HG02943 (cell line): ENCODE measurements at regions not wholly inside any gene's neighbourhood (a gene's known extent, or its start where the extent isn't known, plus 50 kb on each side); places are given as distances from the start of the nearest gene placed in this dataset.

Experiments used
- ATAC-seq: cut with Tn5 transposase; IDR thresholded peaks from one replicate; pipeline ENCODE4 v1.9.1; 2021; ENCODE audit warnings: mild to moderate bottlenecking, low read depth, moderate library complexity; ENCODE audit not compliant: unreplicated experiment

DNA sequence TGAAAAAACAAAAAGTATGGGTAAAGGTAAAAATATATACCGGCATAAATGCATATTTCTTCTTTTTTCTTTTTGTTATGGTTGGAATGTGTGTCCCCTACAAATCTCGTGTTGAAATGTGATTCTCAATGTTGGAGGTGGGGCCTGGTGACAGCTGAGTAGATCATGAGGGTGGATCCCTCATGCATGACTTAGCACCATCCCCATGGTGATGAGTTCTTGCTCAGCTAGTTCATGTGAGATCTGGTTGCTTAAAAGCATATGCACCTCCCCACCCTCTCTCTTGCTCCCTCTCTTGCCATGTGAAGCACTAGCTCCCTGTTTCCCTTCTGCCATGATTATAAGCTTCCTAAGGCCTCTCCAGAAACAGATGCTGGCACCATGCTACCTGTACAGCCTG lies 93.3 kb downstream of the HYCC1 start:
- ATAC-seq: no peak

DNA sequence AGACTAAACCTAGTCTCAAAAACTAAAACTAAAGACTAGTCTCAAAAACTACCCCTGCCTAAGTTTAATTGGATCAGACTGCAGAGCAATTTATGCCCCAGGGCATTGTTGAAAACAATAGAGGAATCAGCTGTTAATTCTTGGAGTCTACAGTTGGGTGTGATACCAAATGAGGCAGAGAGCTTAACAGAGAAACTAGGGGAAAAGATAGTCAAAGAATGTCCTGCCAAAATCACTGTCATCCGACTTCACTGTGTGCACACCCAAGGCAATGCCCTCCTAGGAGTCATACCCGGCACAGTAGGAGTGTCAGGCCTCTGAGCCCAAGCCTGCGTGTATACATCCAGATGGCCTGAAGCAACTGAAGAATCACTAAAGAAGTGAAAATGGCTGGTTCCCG lies 90.5 kb upstream of the TOMM7 start:
- ATAC-seq: no peak

DNA sequence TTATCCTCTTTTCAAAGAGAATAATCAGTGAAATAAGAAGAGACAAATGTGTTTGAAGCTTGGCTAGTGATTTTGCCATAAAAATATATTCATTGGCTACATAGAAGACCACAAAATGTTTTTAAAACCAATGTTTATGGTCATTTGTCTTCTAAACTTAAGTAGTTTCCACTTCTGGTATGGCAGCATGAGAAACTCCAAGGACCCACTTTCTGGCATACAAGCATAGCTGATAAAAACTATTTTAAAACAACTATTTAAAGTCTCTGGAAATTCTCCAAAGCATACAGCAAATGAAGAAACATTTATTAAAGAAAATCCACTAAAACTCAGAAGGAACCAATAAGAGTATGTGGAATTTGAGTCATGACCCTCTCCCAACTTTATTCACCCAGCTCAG lies 89.2 kb upstream of the TOMM7 start:
- ATAC-seq: no peak

DNA sequence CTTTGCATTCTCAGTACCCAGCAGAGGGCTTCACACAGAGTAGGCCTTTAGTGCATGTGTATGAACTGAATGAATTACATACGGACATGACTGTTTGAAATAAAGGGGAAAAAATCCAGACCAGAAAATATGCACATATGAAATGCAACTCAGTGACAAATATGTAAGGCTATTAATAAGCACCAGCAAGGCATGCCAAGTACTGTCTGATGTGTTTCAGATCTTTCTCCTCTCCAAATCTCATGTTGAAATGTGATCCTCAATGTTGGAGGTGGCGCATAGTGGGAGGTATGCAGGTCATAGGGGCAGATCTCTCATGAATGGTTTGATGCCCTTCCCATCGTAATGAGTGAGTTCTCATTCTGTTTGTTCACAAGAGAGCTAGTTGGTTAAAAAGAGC lies 87.3 kb upstream of the TOMM7 start:
- no peak for ATAC-seq

DNA sequence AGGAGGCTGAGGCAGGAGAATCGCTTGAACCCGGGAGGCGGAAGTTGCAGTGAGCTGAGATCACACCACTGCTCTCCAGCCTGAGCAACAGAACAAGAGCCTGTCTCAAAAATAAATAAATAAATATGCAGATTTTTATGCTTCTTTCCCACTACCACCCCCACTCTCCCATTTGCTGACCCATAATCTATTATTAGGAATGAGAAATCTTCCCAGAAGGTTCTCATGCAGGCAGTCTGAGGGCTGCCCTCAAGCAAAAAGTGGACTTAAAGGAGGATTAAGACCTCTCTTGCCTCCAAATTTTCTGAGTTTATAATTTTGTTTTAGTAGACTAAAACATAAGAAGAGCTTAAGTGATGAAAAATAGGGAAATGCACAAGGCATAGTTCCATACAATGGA lies 85.2 kb upstream of the TOMM7 start:
- no peak for ATAC-seq

DNA sequence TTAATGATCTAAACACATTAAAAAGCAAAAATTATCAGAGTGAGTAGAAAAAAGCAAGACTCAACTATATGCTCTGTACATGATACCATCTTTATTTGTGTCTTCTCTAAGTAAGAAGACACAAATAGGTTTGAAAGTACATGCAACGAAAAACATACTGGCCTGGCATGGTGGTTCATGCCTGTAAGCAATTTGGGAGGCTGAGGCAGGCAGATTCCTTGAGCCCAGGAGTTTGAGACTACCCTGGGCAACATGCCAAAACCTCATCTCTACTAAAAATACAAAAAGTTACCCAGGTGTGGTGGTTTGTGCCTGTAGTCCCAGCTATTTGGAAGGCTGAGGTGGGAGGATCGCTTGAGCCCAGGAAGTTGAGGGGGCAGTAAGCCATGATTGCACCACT lies 78.1 kb upstream of the TOMM7 start:
- no peak for ATAC-seq

DNA sequence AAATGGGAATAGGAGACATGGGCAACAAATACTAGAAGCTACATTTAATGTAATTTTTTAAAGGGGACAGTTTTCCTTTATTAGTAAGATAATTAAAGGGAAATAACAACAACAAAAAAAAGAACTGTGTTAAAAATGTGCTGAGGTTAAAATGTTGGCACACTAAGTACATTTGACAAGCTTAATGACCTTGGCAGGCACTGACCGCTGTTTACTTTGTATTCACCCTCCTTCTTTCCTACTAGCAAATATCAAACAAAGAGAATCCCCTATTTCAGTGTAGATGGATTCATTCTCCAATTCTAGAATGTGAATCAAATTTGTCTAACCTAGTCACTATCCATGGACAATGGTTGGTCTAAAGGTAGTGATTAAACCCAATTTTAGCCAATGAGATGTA lies 77.5 kb upstream of the TOMM7 start:
- no peak for ATAC-seq

DNA sequence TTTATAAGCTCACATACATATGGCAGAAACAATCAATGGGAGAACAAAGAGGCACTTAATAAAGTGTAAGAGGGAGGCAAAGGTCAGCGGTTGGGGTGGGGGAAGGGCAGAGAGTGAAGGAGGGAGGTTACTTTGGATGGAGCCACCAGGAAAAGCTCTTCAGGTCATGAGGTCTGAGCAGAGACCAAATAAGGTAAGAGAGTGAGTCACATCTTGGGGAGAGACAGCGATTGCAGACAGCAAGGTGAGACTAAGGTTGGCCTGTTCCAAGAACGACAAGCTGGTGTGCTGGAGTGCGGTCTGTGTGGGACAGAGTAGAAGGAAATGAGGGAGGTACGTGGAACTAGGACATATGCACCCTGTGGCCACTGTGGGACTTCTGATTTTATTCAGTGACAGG lies 74.3 kb upstream of the TOMM7 start:
- no peak for ATAC-seq

DNA sequence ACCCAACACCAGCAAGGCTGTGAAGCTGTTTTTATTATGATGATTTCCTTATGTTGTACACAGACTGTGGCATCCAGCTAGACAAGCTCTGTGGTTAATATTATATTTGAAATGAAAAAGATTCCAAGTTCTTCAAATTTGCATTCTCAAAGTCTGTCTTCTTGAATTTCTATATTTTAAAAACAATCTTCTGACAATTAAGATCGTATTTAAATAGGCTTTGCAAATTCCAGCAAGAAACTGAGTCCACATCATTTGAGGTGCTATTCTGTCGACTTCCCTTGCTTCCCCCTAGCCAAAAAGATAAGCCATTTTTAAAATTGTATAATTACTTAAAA lies 73.1 kb upstream of the TOMM7 start:
- ATAC-seq: no peak

DNA sequence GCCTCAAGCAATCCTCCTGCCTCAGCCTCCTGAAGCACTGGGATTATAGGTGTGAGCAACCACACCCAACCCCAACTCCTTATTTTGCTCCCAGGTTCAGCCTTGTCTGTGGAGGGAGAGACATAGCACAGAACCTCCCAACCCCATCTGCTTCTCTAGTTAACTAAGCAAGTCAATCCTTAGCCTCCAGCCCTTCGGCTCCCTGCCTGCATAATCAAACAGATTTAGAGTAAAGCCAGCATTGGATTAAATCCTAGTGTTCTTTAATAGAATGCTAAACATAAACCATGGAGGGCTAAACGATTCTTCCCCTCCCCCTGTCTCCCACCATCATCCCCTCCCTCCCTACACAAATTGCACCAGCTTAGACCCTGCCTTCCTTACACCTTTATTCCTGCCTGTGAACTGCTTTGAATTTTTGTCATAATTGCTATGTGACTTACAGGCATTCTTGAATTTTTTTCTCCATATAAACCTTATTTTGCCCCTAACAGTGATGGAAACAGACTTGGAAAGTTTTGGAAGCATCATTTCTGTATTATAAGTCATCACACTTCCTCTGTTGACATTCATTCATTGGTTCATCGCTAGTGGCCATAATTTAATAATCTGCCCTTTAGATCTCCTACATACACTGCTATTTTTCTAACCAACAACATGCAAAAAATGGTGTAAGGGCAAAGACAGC lies 72.6 kb upstream of the TOMM7 start:
- no peak for ATAC-seq

DNA sequence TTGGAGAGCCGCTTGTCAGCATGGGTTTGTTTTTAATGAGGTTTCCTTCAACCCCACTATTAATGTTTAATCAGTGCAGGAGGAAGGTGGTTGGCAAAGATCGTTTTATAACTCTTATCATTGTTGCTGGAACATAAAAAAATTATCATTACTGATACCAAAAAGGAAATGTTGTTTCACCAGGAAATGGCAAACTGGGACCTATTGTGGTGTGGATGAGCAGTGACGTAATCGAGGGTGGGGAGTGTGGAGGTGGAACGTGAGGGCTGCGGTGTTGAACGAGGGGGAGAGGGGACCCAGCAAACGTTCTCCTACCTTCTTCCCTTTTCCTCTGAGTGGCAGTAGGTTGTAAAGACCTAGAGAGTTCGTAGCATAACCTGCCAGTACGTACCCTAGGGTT lies 71.9 kb upstream of the TOMM7 start:
- ATAC-seq: no peak

DNA sequence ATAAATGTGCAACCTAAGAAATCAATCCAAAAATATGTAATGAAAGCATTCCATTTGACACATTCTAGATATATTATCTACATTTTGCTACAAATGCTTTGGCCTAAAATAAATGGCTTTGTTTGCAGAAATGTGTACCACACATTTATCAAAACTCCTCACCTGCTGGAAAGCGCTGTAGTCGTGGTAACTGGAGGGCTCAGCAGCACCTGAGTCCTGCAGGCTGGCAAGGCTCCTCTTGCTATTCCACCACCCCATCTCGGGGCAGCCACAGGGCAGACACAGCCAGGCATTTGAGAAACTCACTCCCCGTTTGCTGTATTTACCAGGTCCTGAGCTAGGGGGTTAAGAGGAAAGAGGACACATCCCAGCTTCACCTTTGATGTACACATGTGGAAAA lies 68.1 kb upstream of the TOMM7 start:
- no peak for ATAC-seq

DNA sequence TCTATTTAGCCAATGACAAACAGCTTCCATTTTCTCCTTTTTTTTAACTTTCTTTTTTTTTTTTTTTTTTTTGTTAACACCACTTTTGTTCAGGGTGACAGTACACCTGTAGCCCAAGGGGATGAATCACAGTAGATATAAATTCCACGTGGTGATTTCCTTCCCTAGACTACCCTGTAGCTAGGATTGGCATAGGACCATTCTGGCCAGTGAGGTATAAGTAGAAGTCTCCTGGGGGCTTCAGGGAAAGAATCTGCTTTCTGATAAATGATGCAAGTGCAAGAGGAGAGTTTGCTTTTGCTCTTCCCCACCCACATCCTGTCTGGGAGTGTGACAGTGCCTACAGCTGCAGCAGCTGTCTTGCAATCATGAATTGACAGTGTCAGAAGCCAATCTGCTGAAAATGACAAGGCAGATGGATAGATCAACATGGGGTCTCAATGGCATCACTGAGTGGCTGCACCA lies 63.2 kb upstream of the TOMM7 start:
- peak; percentile 91 for ATAC-seq

DNA sequence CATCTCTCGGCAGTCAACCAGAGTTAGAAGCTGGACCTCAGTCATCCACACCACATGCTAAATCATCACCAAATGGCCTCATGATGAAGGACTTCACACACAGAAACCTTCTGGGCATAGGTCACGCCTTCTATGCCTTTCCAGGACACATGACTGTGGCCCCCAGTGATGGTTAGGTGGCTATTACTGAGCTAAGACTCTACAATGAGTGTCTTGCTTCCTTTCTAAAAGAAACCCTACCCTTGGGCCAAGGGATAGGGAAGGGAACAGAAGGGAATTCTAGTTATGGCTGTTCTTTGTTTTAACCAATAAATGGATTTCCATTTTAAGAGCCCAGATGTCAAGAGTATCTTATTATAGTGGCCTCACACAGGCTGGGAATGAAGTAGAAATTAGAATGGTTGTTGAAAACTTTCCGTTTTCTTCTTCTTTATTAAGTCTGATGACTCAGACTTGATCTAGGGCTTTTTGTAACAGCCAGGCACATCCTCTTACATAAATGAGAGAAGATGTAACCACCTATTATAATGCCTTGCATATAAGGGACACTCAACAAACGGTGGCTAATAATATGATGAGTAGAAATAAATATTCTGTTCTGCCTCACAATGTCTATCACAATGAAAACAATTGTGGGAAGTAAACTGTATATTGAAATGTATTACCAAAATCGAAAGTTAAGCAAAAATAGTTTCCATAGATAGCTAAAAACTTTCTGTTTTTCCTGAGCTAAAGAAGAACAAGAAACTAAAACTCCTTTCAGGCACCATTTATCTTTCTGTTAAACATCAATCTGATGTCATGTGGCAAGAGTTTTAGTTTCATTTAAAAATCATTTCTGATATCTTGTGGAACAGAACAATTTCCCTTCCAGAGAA lies 62.5 kb upstream of the TOMM7 start:
- peak; percentile 44 for ATAC-seq

DNA sequence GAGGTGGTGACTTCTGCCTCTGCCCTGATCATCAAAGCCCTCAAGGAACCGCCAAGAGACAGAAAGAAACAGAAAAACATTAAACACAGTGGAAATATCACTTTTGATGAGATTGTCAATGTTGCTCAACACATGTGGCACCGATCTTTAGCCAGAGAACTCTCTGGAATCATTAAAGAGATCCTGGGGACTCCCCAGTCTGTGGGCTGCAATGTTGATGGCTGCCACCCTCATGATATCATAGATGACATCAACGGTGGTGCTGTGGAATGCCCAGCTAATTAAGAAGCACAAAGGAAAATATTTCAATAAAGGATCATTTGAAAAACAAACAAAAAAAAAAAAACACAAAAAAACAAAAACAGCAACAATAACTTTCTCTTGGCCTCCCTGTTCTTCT lies 59.5 kb upstream of the TOMM7 start:
- ATAC-seq: no peak

DNA sequence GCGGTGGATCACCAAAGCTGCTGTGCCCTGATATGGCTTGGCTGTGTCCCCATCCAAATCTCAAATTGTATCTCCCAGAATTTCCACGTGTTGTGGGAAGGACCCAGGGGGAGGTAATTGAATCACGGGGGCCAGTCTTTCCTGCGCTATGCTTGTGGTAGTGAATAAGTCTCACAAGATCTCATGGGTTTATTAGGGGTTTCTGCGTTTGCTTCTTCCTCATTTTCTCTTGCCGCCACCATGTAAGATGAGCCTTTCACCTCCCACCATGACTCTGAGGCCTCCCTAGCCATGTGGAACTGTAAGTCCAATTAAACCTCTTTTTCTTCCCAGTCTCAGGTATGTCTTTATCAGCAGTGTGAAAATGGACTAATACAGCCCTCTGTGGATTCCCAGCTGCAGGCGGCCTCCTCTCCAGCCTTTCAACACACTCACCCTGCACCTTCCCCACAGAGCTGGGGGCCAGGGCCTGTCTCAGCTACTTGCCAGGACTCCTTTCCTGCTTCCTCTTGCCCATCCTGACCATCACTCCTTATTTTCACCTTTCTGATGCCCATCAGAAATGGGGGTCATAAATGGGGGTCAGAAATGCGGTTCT lies 57.2 kb upstream of the TOMM7 start:
- no peak for ATAC-seq

DNA sequence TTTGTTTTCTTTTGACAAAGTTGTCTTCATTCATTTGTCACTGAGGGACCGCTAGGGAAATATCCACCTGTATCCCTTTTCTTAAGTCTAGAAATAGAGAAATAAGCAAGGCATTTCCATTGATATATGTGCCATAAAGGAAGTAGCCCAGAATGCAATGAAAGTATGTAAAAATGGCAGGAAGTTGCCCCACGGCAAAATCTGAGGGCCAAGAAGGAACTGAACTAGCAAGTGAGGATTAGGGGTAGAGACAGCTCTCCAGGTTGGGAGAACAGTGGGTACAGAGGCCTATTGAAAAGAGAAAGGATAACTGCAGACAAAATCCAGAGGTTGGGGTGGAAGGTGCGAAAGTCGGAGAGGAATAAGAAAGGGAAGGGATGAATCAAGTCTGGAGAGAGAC lies 56.6 kb upstream of the TOMM7 start:
- no peak for ATAC-seq

DNA sequence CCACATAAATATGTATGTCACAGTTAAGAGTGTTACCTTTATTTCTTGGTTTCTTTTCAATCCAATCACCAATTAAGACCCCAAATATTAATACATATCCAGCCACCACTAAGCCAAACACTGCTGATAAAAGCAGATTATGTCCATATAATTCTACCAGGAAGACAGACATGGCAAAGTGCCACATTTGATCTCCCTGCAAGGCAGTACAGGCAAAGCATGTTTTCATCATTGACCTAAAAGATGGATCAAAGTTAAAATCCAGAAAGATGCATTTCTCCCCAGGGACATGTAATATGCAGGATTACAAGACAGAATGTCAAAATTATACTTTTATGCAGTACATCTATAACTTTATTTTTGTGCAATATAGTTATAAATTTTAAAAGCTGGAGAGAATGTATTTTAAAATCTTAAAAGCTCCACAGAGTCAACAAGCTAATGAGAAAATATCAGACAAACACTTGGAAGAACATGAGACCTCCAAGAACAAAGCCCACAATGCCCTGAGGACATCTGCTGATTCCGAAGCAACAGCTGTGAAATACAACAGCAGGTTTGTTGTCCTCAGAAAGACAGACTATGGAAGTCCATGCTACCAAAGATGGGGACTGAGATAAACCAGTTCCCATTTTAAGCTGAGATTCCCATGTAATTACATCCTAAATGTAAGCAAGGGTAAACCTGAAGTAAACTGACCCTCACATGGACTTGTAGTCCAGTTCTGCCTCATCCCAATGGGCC lies 54.5 kb upstream of the TOMM7 start:
- no peak for ATAC-seq

DNA sequence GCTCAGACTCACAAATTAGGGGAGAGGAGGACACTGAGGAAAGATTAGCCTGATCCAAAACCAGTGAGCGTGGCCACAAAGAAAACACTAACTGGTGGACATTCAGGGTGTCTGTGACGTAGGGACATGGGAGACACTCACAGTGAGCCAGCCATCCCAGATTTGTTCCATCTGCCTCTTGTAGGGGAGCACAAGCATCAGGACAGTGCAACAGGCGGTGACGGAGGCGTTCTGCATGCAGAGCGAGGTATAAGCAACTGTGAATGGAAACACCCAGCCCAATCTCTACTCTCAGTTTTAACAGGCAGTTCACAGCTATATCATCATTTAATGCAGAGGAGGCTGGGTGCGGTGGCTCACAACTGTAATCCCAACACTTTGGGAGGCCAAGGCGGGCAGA lies 52.8 kb upstream of the TOMM7 start:
- no peak for ATAC-seq

DNA sequence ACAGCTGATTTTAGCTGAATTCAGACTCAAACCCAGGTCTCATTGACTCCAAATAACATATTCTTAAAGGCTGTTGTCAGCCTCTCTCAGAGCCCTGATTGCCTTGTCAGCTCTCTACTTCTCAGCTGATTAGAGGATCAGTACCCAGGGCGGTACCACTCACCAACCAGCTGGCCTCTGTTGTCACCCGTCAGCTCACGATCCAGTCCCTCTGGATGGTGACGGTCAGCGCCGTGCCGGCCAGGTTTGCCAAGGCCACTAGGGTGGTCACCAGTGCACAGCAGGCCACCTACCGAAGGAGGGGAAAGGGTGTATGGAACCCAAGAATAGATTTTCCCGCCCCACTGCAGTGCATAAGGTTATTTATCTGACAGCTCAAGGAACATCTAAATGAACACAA lies 52.3 kb upstream of the TOMM7 start:
- ATAC-seq: no peak
